ENCODE measurements at regions not wholly inside any gene's neighbourhood (a gene's known extent, or its start where the extent isn't known, plus 50 kb on each side); places are given as distances from the start of the nearest gene placed in this dataset.

DNA sequence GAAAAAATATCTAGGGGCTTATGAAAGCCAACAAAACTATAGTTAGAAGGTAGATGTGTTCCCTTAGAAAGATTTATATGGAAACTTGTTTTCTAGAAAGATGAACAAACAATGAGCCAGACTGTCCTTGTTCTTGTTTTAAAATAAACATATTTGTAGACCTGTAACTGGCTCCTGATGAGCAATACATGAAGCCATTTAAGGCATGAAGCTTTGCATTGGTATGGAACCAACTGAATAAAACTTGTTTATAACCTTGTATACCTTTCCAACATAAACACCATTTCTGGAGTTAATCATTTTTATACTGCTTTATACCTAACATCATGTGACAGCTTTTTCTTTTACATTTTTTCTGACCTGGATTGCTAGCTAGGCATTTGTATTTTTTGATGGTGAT, 247.8 kb downstream of the PRL start:
- no TSS peak for BruUV-seq (replicated peaks)
- no peak overlapping the region for H3K4me3 ChIP-seq (ENCODE audit: low read depth, low read length, poor library complexity, severe bottlenecking)
- CTCF ChIA-PET (ENCODE audit: unreplicated experiment) = no interaction called here
- no peaks in the 10 kb centered on the region for H3K9me3 ChIP-seq (ENCODE audit: low read length)
- intact Hi-C loops (cut with micrococcal nuclease; ENCODE audit: unreplicated experiment) = no loop called here
- no peaks in the 10 kb centered on the region for H3K4me1 ChIP-seq (ENCODE audit: insufficient read depth, low read length, poor library complexity, severe bottlenecking)
- H3K27ac ChIP-seq (ENCODE audit: low read depth, low read length, poor library complexity, severe bottlenecking) = no peak overlapping the region
- no peaks in the 10 kb centered on the region for H3K9me2 ChIP-seq (ENCODE audit: insufficient read depth, low read length)
- POLR2A ChIA-PET = no interaction called here
- no peak overlapping the region for H2AFZ ChIP-seq (ENCODE audit: low read length)
- no peak overlapping the region for H3K4me2 ChIP-seq (ENCODE audit: low read length)
- no peak for TF ChIP-seq EZH2phosphoT487 (IDR thresholded peaks at IDR 0.05; ENCODE audit: borderline replicate concordance, low read depth, low read length)
- TF ChIP-seq, protein P1, sequence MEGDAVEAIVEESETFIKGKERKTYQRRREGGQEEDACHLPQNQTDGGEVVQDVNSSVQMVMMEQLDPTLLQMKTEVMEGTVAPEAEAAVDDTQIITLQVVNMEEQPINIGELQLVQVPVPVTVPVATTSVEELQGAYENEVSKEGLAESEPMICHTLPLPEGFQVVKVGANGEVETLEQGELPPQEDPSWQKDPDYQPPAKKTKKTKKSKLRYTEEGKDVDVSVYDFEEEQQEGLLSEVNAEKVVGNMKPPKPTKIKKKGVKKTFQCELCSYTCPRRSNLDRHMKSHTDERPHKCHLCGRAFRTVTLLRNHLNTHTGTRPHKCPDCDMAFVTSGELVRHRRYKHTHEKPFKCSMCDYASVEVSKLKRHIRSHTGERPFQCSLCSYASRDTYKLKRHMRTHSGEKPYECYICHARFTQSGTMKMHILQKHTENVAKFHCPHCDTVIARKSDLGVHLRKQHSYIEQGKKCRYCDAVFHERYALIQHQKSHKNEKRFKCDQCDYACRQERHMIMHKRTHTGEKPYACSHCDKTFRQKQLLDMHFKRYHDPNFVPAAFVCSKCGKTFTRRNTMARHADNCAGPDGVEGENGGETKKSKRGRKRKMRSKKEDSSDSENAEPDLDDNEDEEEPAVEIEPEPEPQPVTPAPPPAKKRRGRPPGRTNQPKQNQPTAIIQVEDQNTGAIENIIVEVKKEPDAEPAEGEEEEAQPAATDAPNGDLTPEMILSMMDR (conservative IDR thresholded peaks at IDR 0.05; ENCODE audit: low read length) = no peak
- no peak for DNase-seq (ENCODE audit: low spot score)
- no peaks in the 10 kb centered on the region for H3K36me3 ChIP-seq (ENCODE audit: insufficient read depth, low read length)
- H3K79me2 ChIP-seq (ENCODE audit: insufficient read depth, low read depth, low read length) = no peaks in the 10 kb centered on the region
- no peaks in the 10 kb centered on the region for H4K20me1 ChIP-seq (ENCODE audit: insufficient read depth, low read length)

DNA sequence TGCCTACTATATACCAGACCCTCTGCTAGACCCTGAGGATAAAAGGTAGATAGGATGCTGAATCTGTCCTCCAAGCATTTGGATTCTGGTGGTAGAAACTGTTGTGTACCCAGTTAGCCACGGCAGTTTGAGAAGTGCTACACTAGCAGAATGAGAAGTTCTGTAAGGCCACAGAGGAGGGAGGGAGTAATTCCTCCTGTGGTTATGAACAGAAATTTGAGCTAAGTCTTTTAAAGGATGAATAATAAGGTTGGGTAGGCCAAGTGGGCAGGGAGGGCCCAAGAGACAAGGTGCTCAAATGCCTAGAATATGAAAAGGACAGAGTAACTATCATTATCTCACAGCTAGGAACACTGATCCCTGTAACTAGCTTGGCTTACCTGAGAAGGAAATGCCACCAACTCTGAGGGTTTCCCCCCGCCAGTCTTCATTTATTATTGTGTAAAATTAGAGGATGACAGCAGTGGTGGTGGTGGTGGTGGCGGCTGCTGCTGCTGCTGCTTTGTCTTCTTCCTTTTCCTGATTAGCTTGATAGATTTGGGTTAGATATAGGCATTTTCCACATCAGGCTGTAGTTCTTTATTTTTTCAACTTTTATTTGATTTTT, 243.3 kb downstream of the PRL start:
- Histone ChIP-seq H3K36me3 (ENCODE audit: insufficient read depth, low read length) (no peaks in the 10 kb centered on the region), H2AFZ (ENCODE audit: low read length) (no peak overlapping the region), H3K4me2 (ENCODE audit: low read length) (no peak overlapping the region), H3K4me3 (ENCODE audit: low read depth, low read length, poor library complexity, severe bottlenecking) (no peak overlapping the region), H3K79me2 (ENCODE audit: insufficient read depth, low read depth, low read length) (no peaks in the 10 kb centered on the region), H3K9me2 (ENCODE audit: insufficient read depth, low read length) (no peaks in the 10 kb centered on the region), H3K9me3 (ENCODE audit: low read length) (no peaks in the 10 kb centered on the region), H4K20me1 (ENCODE audit: insufficient read depth, low read length) (no peaks in the 10 kb centered on the region), H3K4me1 (ENCODE audit: insufficient read depth, low read length, poor library complexity, severe bottlenecking) (no peaks in the 10 kb centered on the region), H3K27ac (ENCODE audit: low read depth, low read length, poor library complexity, severe bottlenecking) (no peak overlapping the region)
- intact Hi-C loops (cut with micrococcal nuclease; ENCODE audit: unreplicated experiment) = no loop called here
- ChIA-PET CTCF (ENCODE audit: unreplicated experiment) (no interaction called here), POLR2A (interaction anchor here (0.7 kb wide), 1 partner anchor 304 kb away, joined by 3 read pairs; no protein-coding TSS in a partner anchor)
- no peak for TF ChIP-seq EZH2phosphoT487 (IDR thresholded peaks at IDR 0.05; ENCODE audit: borderline replicate concordance, low read depth, low read length)
- TF ChIP-seq, protein P1 (conservative IDR thresholded peaks at IDR 0.05; ENCODE audit: low read length) = no peak
- no TSS peak for BruUV-seq (replicated peaks)
- DNase-seq (ENCODE audit: low spot score) = no peak

- H3K27ac ChIP-seq (ENCODE audit: low read depth, low read length, poor library complexity, severe bottlenecking) = no peak overlapping the region
- no peaks in the 10 kb centered on the region for H3K79me2 ChIP-seq (ENCODE audit: insufficient read depth, low read depth, low read length)
- H2AFZ ChIP-seq (ENCODE audit: low read length) = no peak overlapping the region
- no peak overlapping the region for H3K4me3 ChIP-seq (ENCODE audit: low read depth, low read length, poor library complexity, severe bottlenecking)
- H3K4me1 ChIP-seq (ENCODE audit: insufficient read depth, low read length, poor library complexity, severe bottlenecking) = no peaks in the 10 kb centered on the region
- no peaks in the 10 kb centered on the region for H4K20me1 ChIP-seq (ENCODE audit: insufficient read depth, low read length)
- H3K36me3 ChIP-seq (ENCODE audit: insufficient read depth, low read length) = no peaks in the 10 kb centered on the region
- no peaks in the 10 kb centered on the region for H3K9me2 ChIP-seq (ENCODE audit: insufficient read depth, low read length)
- H3K9me3 ChIP-seq (ENCODE audit: low read length) = no peaks in the 10 kb centered on the region
- no peak for DNase-seq (ENCODE audit: low spot score)
- no peak overlapping the region for H3K4me2 ChIP-seq (ENCODE audit: low read length)
- CTCF ChIA-PET (ENCODE audit: unreplicated experiment) = no interaction called here
- BruUV-seq (replicated peaks) = no TSS peak
- intact Hi-C loops (cut with micrococcal nuclease; ENCODE audit: unreplicated experiment) = no loop called here
- no peak for TF ChIP-seq EZH2phosphoT487 (IDR thresholded peaks at IDR 0.05; ENCODE audit: borderline replicate concordance, low read depth, low read length)
- TF ChIP-seq, protein P1 (conservative IDR thresholded peaks at IDR 0.05; ENCODE audit: low read length) = no peak
- POLR2A ChIA-PET = interaction anchor here (0.6 to 0.7 kb wide), 2 partner anchors 9 to 200 kb away, joined by 3 to 4 read pairs; no protein-coding TSS in a partner anchor
Measured at GRCh38 chr6:22056398-22056797, 240.4 kb downstream of the PRL start.
